ENCODE measurements at regions not wholly inside any gene's neighbourhood (a gene's known extent, or its start where the extent isn't known, plus 50 kb on each side); places are given as distances from the start of the nearest gene placed in this dataset.

DNA sequence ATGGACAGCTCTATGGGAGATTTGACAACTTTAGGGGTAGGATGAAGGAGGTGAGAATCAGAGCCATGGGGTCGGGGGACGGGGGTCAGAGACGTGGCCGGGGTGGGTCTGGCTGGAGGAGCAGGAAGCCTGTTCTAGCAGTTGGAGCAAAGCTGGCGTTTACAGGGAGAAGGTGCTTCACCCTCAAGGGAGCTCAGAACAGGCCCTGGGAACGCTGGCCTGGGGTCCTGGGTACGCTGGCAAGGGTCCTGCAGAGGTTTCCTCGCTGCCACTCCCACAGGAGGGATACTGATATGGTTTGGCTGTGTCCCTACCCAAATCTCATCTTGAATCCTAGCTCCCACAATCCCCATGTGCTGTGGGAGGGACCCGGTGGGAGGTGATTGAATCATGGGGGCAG lies 205.0 kb upstream of the ARL4C start (continued):
- no peak for TF ChIP-seq KDM1A (IDR thresholded peaks at IDR 0.05; ENCODE audit: borderline replicate concordance, low read length)
- no peak for TF ChIP-seq SUZ12 (IDR thresholded peaks at IDR 0.05; ENCODE audit: low read length)
